Chondrocyte (in vitro differentiated cells): ENCODE measurements at regions not wholly inside any gene's neighbourhood (a gene's known extent, or its start where the extent isn't known, plus 50 kb on each side); places are given as distances from the start of the nearest gene placed in this dataset.

Experiments
- DNase-seq: peaks from one replicate; pipeline ENCODE4 v3.0.0; 2021; ENCODE audit warnings: mixed read lengths, low spot score
- H3K27ac Mint-ChIP-seq: one replicate; pipeline ENCODE4 v1.8.0; 2021; ENCODE audit warnings: mild to moderate bottlenecking, moderate library complexity, mixed read lengths; ENCODE audit not compliant: unreplicated experiment
- H3K27me3 Mint-ChIP-seq: 2 replicates; pipeline ENCODE4 v1.8.0; 2021; ENCODE audit warnings: low read depth, mixed read lengths
- H3K36me3 Mint-ChIP-seq: 2 replicates; pipeline ENCODE4 v1.8.0; 2021; ENCODE audit warnings: low read depth, mixed read lengths
- H3K4me1 Mint-ChIP-seq: 2 replicates; pipeline ENCODE4 v1.8.0; 2021; ENCODE audit warnings: low read depth, mild to moderate bottlenecking, mixed read lengths
- H3K4me3 Mint-ChIP-seq: one replicate; pipeline ENCODE4 v1.8.0; 2021; ENCODE audit warnings: mild to moderate bottlenecking, moderate library complexity, mixed read lengths; ENCODE audit not compliant: unreplicated experiment
- H3K9me3 Mint-ChIP-seq: 2 replicates; pipeline ENCODE4 v1.8.0; 2021; ENCODE audit warnings: low read depth, mixed read lengths
- TF ChIP-seq, protein P1 (sequence below): fragments of 200-600 bp; sonication (generic); IDR thresholded peaks from 2 replicates; pipeline ENCODE4 v1.5.0; 2021; ENCODE audit warnings: antibody characterized with exemption, mild to moderate bottlenecking, moderate library complexity

DNA sequence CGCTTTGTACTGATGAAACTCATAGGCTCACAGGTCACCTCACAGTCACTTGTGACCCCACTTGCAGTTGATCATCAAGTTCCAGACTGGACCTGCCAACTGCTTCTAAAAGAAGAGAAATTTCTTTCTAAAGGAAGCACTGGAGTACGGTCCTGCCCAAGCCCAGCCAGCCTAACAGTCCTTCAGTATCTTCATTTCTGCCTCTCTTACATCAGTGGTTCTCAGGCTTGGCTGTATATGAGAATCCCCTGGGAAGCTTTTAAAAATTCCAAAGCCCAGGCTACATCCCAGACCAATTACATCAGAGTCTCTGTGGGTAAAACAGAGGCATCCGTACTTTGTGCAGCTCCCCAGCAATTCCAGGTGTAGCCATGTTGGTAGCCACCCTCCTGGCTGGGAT, 282.1 kb downstream of the NFIB start:
- H3K4me1 Mint-ChIP-seq: peaks cover 46% of the 10 kb centered on the region
- H3K27ac Mint-ChIP-seq: peak overlapping the region; percentile 88

DNA sequence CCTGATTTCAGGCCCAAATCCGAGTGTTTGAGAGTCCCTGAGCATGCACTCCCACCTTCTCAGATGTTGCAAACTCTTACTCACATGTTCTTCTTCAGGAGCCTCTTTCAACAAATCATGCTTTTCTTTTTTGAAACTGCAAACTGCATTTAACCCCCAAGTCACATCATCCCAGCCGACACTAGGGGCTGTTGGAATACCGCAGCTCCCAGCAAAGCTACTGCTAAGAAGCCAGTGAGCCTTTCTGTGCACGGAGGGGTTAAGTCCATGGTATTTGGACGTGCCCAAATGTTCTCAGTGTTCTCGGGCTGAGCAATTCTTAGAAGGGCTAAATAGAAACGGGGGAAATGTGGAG, 282.9 kb downstream of the NFIB start:
- no peaks in the 10 kb centered on the region for H3K9me3 Mint-ChIP-seq
- peak overlapping the region; percentile 62 for H3K4me3 Mint-ChIP-seq
- peaks cover 47% of the 10 kb centered on the region for H3K4me1 Mint-ChIP-seq
- no peaks in the 10 kb centered on the region for H3K27me3 Mint-ChIP-seq
- no peak for DNase-seq
- peaks cover 2% of the 10 kb centered on the region for H3K36me3 Mint-ChIP-seq
- peak overlapping the region; percentile 88 for H3K27ac Mint-ChIP-seq
- TF ChIP-seq, protein P1, sequence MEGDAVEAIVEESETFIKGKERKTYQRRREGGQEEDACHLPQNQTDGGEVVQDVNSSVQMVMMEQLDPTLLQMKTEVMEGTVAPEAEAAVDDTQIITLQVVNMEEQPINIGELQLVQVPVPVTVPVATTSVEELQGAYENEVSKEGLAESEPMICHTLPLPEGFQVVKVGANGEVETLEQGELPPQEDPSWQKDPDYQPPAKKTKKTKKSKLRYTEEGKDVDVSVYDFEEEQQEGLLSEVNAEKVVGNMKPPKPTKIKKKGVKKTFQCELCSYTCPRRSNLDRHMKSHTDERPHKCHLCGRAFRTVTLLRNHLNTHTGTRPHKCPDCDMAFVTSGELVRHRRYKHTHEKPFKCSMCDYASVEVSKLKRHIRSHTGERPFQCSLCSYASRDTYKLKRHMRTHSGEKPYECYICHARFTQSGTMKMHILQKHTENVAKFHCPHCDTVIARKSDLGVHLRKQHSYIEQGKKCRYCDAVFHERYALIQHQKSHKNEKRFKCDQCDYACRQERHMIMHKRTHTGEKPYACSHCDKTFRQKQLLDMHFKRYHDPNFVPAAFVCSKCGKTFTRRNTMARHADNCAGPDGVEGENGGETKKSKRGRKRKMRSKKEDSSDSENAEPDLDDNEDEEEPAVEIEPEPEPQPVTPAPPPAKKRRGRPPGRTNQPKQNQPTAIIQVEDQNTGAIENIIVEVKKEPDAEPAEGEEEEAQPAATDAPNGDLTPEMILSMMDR: peak; percentile 61

More for the DNA sequence above, 282.1 kb downstream of the NFIB start:
- TF ChIP-seq, protein P1: no peak
- no peaks in the 10 kb centered on the region for H3K27me3 Mint-ChIP-seq
- H3K4me3 Mint-ChIP-seq: peak overlapping the region; percentile 62
- DNase-seq: no peak
- H3K9me3 Mint-ChIP-seq: no peaks in the 10 kb centered on the region
- H3K36me3 Mint-ChIP-seq: peaks cover 2% of the 10 kb centered on the region

DNA sequence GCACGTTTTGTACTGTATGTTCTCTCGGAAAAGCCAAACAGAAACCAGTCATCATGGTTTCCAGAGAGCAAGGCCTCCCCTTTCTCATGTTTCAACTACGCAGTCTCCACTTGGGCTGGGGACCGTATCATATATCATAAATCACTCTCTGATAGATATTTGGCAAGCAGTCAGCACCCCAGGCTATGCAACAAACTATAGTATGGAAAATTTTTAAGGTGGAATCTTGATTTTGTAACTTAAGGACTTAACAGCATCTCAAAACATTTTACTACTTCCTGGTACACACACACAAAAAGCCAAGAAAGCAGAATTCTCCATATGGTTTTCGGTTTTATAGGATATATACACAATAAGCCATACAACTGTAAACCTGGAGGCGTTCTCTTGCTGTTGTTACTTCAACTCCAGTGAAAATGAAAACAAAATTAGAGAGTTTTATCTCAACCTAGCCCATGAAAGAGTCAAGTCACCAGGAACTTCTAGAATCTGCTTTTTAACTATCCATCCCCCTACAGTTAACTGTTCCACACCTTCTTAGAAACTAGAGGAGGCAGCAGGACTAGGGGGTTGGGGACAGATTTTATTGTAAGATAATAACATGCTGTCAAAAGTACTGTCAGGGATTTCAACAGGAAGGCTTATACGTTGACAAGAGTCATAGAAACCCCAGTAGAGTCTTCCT, 283.4 kb downstream of the NFIB start:
- H3K27ac Mint-ChIP-seq: peak overlapping the region; percentile 88
- peak overlapping the region; percentile 62 for H3K4me3 Mint-ChIP-seq
- no peaks in the 10 kb centered on the region for H3K9me3 Mint-ChIP-seq
- H3K4me1 Mint-ChIP-seq: peaks cover 47% of the 10 kb centered on the region
- H3K27me3 Mint-ChIP-seq: no peaks in the 10 kb centered on the region
- H3K36me3 Mint-ChIP-seq: peaks cover 2% of the 10 kb centered on the region
- DNase-seq: no peak
- TF ChIP-seq, protein P1: no peak

DNA sequence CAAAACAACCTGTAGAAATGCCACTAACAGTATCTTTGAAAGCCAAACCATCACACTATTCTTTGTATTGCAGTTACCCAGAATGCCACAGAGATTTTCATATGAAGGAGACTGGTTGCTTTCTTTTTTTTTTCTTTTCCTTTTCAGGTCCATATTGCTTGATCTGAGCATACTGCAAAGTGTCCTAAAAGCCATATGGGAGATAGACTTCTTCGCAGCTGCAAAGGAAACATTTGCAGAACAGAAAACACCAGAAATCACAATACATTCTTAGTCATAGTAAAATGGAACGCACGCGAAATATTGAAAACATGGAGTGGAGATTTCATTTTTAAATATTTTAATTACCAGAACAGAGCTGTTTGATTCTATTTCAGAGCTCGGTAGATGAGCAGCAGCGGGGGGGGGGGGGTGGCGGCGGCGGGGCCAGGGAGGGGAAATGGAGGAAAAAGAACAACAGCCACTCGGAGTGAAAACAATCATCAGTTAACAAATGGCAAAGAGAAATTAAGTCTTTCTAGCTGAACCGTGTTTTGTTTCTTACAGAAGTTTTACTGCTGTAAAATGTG, 284.1 kb downstream of the NFIB start:
- Mint-ChIP-seq H3K4me1 (peaks cover 47% of the 10 kb centered on the region), H3K9me3 (no peaks in the 10 kb centered on the region), H3K27ac (peak overlapping the region; percentile 88), H3K27me3 (no peaks in the 10 kb centered on the region), H3K36me3 (peaks cover 2% of the 10 kb centered on the region), H3K4me3 (peak overlapping the region; percentile 62)
- DNase-seq: no peak
- TF ChIP-seq, protein P1: no peak

DNA sequence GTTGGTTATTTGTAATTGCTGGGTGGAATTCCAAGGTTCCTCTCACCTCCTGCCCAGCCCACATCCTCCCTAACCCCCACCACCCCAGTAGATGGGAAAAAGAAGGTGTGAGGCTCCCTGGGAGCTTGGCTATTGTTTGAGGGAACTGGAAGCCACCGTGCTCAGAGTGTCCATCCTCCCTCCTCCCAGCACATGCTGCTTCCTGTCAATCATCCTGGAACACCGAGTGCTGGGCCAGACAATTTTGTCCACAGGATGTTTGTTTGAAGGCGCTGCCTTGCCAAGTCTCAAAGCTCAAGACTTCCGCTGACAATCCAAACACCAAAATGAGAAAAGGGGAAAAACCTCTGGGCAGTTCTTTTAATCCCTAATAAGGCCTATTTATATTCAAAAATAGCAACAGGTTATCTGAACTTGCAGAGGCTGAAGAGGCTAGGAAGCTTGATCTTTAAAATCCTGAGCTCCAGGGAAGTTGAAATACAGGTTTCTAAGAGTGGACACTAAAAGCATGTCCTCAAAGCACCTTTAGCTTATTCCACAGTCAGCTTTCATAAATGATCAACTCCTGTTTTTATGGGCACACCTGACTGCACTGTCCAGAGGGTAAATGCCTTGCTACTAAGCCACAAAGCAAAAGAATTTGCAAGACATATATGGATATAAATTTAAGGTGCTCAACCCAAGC, 286.7 kb downstream of the NFIB start:
- Mint-ChIP-seq H3K9me3 (no peaks in the 10 kb centered on the region), H3K36me3 (peaks cover under 1% of the 10 kb centered on the region), H3K27me3 (no peaks in the 10 kb centered on the region), H3K27ac (peak overlapping the region; percentile 45), H3K4me3 (no peak overlapping the region), H3K4me1 (peaks cover 49% of the 10 kb centered on the region)
- TF ChIP-seq, protein P1: no peak
- DNase-seq: no peak
